ENCODE measurements at regions not wholly inside any gene's neighbourhood (a gene's known extent, or its start where the extent isn't known, plus 50 kb on each side); places are given as distances from the start of the nearest gene placed in this dataset.

DNA sequence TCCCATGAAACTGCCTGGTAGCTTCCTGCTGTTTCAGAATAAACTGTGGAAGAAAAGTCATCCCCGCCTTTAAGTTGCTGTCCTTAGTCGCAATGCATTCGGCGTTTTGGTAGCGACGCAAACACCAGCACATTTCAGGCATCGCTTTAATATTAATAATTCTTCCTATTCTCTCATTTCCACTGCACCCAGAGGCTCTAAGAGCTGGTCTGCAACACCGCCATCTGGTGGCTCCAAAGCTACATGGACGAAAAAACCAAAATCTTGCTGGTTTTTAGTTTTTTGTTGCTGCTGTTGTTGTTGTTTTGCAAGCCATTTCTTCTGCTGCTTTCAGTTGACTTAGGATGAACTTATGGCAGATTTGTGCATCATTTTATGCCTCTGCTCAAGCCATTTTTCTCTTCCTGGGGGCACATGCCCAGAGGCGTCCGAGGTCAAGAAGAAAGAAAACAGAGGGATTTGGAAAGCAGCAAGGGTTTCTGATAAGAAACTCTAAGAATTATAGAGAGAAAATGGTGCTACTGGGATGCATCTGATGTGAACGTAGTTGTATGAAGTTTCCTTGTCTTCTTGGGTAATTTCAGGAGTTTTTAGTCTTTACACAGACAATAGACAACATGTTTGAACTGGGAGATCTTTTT is 345.4 kb upstream of the KIRREL3 start:
- no peak for DNase-seq

DNA sequence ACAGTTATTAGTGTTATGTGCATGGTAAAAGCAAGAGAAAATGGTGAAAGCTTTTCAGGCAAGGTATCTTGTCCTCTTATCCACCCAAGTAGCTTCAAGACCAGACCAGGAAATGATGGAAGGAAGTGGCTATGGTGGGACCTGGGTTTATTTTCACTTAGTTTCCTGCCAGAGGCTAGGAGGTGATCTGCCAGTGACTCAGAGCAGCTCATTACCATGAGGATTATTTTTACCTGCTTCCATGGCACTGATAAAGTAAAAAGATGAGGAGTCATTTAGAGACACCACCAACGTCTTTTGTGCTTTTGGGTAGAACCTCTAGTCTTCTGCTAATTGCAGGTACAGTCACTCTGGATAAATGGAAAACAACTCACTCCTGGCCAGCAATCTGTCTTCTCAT is 339.9 kb upstream of the KIRREL3 start:
- no peak for DNase-seq

GRCh38 chr11:127339376-127339775 is 338.8 kb upstream of the KIRREL3 start:
- no peak for DNase-seq

- DNase-seq = no peak
Measured at GRCh38 chr11:127338380-127339259, 338.1 kb upstream of the KIRREL3 start.

GRCh38 chr11:127334466-127334865 is 333.9 kb upstream of the KIRREL3 start:
- DNase-seq = no peak

DNA sequence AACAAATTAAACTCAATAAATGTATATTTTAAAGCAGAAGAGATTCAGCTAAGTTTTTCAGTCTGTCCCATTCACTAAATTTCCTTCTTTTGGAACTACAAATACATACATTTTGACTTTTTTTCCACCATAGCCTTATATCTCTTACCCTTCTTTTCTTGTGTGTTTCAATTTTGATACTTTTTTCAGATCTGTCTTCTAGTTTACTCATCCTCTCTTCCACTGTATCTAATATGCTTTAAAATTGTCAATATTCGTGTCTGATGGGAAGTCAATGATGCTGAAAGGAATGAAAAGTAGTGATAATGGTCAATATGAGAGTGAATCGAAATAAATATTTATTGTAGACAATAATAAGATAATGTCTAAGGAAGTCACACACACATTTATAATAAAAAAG is 332.3 kb upstream of the KIRREL3 start:
- no peak for DNase-seq

DNA sequence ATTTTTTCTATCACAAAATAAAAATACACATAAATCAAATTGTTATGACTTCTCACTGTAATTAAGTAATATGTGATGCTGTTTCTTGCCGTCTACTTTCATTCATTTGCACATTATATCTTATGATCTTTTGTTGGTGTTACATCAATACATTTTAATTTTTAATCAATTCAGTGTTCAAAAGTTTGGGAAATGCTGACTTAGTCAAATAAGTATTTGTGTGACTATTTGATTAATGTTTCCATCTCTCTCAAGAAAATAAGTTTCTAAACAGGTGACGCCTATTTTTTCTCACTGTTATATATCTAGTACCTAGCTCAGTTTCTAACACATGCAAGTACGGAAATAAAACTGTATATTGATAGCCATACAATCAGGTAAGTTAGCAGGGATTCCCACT is 329.5 kb upstream of the KIRREL3 start:
- no peak for DNase-seq

GRCh38 chr11:127308291-127308690 is 307.7 kb upstream of the KIRREL3 start:
- no peak for DNase-seq

DNA sequence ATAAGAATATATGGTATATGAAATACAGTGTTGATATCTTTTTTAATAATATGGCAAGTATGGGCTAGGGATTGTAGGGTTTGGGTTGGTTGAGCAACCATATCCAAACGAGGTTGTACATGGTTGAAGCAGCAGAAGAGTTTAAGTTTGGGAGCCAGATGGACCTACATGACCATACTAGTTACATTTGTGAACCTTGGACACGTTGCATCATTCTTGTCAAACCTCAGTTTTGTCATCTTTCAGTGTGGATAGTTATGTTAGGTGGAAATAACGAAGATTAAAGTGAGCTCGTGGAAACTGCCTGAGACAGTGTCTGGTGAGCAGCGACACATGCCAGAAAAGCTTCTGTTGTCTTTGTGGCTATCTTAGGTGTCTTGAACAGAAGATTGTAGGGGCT is 307.1 kb upstream of the KIRREL3 start:
- no peak for DNase-seq

DNA sequence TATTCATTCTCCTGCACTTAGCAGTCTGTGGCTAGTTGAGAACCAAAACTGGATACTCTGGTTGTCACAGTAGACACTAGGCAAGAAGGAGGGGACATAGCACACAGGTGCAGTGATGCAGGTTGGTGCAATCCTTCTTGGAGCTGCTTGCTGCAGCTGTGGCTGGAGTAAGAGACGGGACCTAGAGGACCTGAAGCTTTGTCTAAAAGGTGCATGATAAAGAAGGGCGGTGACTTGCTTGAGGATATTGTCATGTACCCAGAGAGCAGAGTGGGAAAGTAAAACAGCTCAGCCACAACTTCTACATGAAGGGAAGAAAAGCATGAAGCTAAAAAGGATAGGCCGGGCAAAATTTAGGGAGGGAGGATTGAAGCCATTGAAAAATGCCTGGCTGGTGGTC is 304.1 kb upstream of the KIRREL3 start:
- DNase-seq = no peak

DNA sequence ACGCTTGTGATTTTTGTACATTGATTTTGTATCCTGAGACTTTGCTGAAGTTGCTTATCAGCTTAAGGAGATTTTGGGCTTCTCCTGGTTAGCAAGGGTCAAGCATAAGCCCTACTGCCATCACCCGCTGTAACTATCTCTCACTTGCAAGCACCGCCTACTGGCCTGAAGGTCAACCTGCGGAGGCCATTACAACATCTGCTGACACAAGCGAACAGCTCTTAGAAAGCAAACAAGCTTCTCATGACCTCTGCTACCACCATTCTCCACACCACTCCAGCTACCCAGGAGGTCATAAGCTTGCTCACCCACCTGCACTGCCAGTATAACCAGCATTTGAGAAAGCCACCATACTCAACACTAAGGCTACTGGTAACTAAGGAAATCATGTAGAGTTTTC is 288.4 kb upstream of the KIRREL3 start:
- DNase-seq = no peak

DNA sequence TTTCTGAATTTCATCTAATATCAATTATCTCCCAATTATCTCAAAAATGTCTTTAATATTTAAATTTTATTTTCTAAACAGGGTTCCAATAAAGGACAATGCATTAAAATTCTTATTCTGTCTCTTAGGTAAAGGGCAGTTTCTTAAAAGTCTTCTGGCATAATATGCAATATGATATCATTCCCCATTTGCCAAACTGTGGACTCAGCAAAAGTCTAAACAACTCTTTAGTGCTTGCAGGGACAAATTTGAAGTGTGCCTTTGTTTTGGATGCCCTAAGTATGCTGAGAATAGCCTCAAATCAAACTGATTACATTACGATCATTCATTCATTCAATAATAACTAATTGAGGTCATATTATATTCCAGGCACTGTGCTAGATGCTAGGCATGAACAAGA is 281.0 kb upstream of the KIRREL3 start:
- no peak for DNase-seq

DNA sequence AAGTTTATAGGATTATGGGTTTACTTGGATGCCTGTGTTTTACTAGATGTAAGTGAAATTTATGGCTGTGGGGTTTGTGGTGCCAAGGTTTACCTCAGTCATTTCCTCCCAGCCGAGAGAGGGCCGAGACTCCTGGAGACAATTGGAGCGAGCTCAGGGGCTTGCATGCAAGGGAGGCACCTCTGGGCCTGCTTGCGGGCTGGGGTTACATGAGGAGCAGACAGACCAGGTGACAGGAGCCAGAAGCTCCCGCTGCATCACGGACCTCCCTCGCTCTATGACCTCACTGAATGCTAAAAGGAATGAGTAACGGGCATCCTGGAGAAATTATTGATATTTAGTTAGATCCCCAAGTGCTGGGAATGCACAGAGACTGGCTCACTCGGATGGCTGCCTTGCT is 275.2 kb upstream of the KIRREL3 start:
- no peak for DNase-seq

DNA sequence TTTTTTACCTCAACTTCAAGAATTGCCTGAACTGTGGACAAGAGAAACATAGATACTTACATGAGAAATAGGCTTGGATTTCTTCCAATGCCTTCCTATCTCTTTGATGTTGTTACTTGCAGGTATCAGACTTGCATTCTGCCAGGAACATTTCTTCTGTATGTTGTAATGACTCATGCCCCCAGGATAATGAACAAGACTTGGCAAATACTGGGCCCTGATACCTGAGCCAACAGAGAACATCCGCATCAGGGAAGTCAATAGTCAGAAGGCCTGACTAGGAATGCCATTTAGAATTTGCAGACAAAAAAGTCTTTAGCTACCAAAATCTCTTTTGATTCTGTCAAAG is 273.7 kb upstream of the KIRREL3 start:
- DNase-seq = no peak

DNA sequence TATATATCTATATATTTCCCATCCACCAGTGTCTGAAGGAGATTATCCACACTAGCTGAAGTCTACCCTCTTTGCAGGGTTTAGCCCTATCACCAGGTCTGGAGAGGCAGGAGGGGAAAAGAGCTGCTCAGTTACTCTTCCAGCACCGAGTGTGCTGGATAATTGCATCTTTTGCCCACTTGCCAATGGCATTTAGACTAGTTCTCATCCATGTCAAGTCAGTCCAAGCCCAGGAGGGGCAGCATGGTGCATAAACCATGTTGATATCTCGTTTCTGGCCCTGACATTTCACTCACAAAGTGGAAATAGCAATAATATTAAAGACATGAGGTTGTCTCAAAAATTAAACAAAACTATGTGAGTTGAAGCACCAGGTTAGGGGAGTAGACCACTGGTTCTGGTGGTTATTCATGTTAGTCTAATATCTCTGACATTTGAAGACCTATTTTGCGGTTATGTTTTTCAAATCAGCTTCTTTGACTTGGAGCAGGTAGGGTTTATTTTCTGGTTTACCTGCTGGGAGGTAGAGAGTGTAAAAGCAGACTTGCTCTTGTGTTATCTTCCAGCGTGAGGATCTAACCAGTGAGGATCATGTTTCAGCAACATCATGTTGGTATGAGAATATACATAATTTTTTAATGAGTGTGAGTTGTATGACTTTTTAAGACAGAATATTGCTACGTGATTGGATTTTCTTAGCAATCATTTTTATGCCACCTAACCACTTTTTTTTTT is 273.2 kb upstream of the KIRREL3 start:
- no peak for DNase-seq

GRCh38 chr11:127270851-127271250 is 270.3 kb upstream of the KIRREL3 start:
- no peak for DNase-seq

DNA sequence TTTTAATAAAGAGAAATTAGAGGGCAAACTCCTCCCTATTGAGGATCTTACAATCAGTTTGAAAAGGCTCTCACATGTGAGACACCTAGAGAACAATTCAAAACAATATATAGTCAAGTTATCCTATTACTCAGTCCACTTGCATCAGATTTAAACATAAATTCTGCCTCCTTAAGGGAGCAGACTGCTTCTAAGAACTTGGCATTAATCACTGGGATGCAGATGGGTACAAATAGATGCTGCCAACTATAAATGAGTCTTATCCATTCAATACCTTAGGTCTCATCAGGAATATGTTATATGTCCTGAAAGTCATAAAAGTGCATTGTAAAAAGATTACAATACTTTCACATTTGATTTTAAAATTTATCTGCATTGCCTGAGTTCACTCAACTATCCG is 269.3 kb upstream of the KIRREL3 start:
- DNase-seq = no peak

GRCh38 chr11:127268932-127269331 is 268.4 kb upstream of the KIRREL3 start:
- DNase-seq = no peak

- no peak for DNase-seq
Measured at GRCh38 chr11:127268521-127268920, 268.0 kb upstream of the KIRREL3 start.

GRCh38 chr11:127259102-127259501 is 258.5 kb upstream of the KIRREL3 start:
- DNase-seq = no peak

GRCh38 chr11:127255209-127255608 is 254.6 kb upstream of the KIRREL3 start:
- DNase-seq = no peak

DNA sequence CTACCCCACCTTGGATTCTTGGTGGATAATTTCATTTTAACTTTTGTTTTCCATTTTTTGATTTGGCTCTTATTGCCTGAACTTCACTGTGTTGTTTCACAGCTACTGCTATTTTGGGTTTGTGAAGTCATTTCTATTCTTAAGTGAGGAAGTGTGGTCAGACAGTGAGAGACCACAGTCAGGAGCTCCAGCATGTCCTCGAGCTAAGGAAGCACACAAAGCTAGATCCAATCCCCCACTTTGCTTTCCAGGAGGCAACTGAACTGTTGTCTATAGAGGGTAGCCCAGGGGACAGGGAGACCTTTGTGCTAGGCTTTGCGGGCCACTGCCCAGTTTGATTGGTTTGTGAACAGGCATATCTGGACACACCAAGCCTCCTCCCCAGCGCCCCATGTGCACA is 251.8 kb upstream of the KIRREL3 start:
- no peak for DNase-seq

- no peak for DNase-seq
Measured at GRCh38 chr11:127249576-127249975, 249.0 kb upstream of the KIRREL3 start.

DNA sequence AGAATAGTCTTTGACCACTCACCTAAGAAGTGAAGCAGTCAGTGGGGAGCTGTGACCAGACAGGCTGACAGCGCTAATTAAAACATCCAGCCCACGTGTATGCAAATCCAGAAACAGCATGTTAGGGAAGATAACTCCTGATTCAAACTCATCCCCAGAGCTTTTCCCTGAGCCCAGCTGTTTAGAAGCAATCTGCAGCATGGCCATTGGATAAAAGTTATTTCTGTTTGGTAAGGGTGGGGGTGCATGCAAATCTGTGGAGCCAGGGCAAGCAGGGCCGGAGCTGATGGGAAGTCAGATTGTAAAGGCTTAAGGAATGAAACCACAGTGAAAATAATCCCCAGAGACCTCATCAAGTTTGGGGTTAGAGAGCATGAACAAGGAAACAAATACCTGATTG is 247.9 kb upstream of the KIRREL3 start:
- no peak for DNase-seq
